ENCODE measurements at regions not wholly inside any gene's neighbourhood (a gene's known extent, or its start where the extent isn't known, plus 50 kb on each side); places are given as distances from the start of the nearest gene placed in this dataset.

- DNase-seq (ENCODE audit: low read depth in 2 of 3, low spot score in 2 of 3): no peak
These were observed 1428.2 kb downstream of the MRPL39 start for GRCh38 chr21:24179110-24179509.

GRCh38 chr21:24175106-24175505 is 1432.2 kb downstream of the MRPL39 start:
- no peak for DNase-seq (ENCODE audit: low read depth in 2 of 3, low spot score in 2 of 3)

- DNase-seq (ENCODE audit: low read depth in 2 of 3, low spot score in 2 of 3): no peak
These were observed 1435.5 kb downstream of the MRPL39 start for GRCh38 chr21:24171736-24172135.

GRCh38 chr21:24163539-24163938 is 1443.7 kb downstream of the MRPL39 start:
- no peak for DNase-seq (ENCODE audit: low read depth in 2 of 3, low spot score in 2 of 3)

- no peak for DNase-seq (ENCODE audit: low read depth in 2 of 3, low spot score in 2 of 3)
These were observed 1446.8 kb downstream of the MRPL39 start for GRCh38 chr21:24160528-24160927.

- DNase-seq (ENCODE audit: low read depth in 2 of 3, low spot score in 2 of 3): no peak
These were observed 1454.1 kb downstream of the MRPL39 start for GRCh38 chr21:24153137-24153536.

- no peak for DNase-seq (ENCODE audit: low read depth in 2 of 3, low spot score in 2 of 3)
These were observed 1456.5 kb downstream of the MRPL39 start for GRCh38 chr21:24150753-24151152.

GRCh38 chr21:24148461-24148860 is 1458.8 kb downstream of the MRPL39 start:
- no peak for DNase-seq (ENCODE audit: low read depth in 2 of 3, low spot score in 2 of 3)

GRCh38 chr21:24147674-24148073 is 1459.6 kb downstream of the MRPL39 start:
- DNase-seq (ENCODE audit: low read depth in 2 of 3, low spot score in 2 of 3): no peak

- no peak for DNase-seq (ENCODE audit: low read depth in 2 of 3, low spot score in 2 of 3)
These were observed 1476.2 kb downstream of the MRPL39 start for GRCh38 chr21:24131056-24131455.

GRCh38 chr21:24127651-24128050 is 1479.6 kb downstream of the MRPL39 start:
- no peak for DNase-seq (ENCODE audit: low read depth in 2 of 3, low spot score in 2 of 3)

- no peak for DNase-seq (ENCODE audit: low read depth in 2 of 3, low spot score in 2 of 3)
These were observed 1483.5 kb downstream of the MRPL39 start for GRCh38 chr21:24123785-24124184.

- no peak for DNase-seq (ENCODE audit: low read depth in 2 of 3, low spot score in 2 of 3)
These were observed 1488.4 kb downstream of the MRPL39 start for GRCh38 chr21:24118738-24119459.

- DNase-seq (ENCODE audit: low read depth in 2 of 3, low spot score in 2 of 3): no peak
These were observed 1492.1 kb downstream of the MRPL39 start for GRCh38 chr21:24115141-24115540.

- no peak for DNase-seq (ENCODE audit: low read depth in 2 of 3, low spot score in 2 of 3)
These were observed 1495.3 kb downstream of the MRPL39 start for GRCh38 chr21:24112020-24112419.

GRCh38 chr21:24110846-24111245 is 1496.4 kb downstream of the MRPL39 start:
- no peak for DNase-seq (ENCODE audit: low read depth in 2 of 3, low spot score in 2 of 3)

GRCh38 chr21:24097181-24097580 is 1510.1 kb downstream of the MRPL39 start:
- no peak for DNase-seq (ENCODE audit: low read depth in 2 of 3, low spot score in 2 of 3)

- no peak for DNase-seq (ENCODE audit: low read depth in 2 of 3, low spot score in 2 of 3)
These were observed 1510.6 kb downstream of the MRPL39 start for GRCh38 chr21:24096651-24097050.

- DNase-seq (ENCODE audit: low read depth in 2 of 3, low spot score in 2 of 3): no peak
These were observed 1514.2 kb downstream of the MRPL39 start for GRCh38 chr21:24093032-24093431.

GRCh38 chr21:24076179-24076578 is 1531.1 kb downstream of the MRPL39 start:
- no peak for DNase-seq (ENCODE audit: low read depth in 2 of 3, low spot score in 2 of 3)

GRCh38 chr21:24055696-24056095 is 1551.6 kb downstream of the MRPL39 start:
- no peak for DNase-seq (ENCODE audit: low read depth in 2 of 3, low spot score in 2 of 3)

- DNase-seq (ENCODE audit: low read depth in 2 of 3, low spot score in 2 of 3): no peak
These were observed 1557.0 kb downstream of the MRPL39 start for GRCh38 chr21:24050231-24050630.

- no peak for DNase-seq (ENCODE audit: low read depth in 2 of 3, low spot score in 2 of 3)
These were observed 1560.3 kb downstream of the MRPL39 start for GRCh38 chr21:24046829-24047443.
